ENCODE measurements at regions not wholly inside any gene's neighbourhood (a gene's known extent, or its start where the extent isn't known, plus 50 kb on each side); places are given as distances from the start of the nearest gene placed in this dataset.

- no peak overlapping the region for H3K9ac ChIP-seq (ENCODE audit: low read length)
- no peak overlapping the region for H3K4me3 ChIP-seq (ENCODE audit: low read length)
- H3F3A ChIP-seq (ENCODE audit: insufficient read depth, low read length, poor library complexity, severe bottlenecking): no peaks in the 10 kb centered on the region
- H2AFZ ChIP-seq (ENCODE audit: low read depth, low read length): no peak overlapping the region
- H3K79me2 ChIP-seq (replicated peaks; ENCODE audit: insufficient read depth, low read length): no peaks in the 10 kb centered on the region
- H3K36me3 ChIP-seq (ENCODE audit: insufficient read depth, low read length): no peaks in the 10 kb centered on the region
- peaks cover 5% of the 10 kb centered on the region for H3K27me3 ChIP-seq (ENCODE audit: insufficient read depth, low read depth, low read length)
- H3K9me3 ChIP-seq (ENCODE audit: low read length): peaks cover 4% of the 10 kb centered on the region
- H3K4me2 ChIP-seq (ENCODE audit: low read length): no peak overlapping the region
- H4K20me1 ChIP-seq (ENCODE audit: insufficient read depth): no peaks in the 10 kb centered on the region
- H3K27ac ChIP-seq (ENCODE audit: low read length): no peak overlapping the region
- no peak for TF ChIP-seq MXI1 (conservative IDR thresholded peaks at IDR 0.05; ENCODE audit: poor library complexity, severe bottlenecking)
- TF ChIP-seq TAF1 (IDR thresholded peaks at IDR 0.05; ENCODE audit: low read depth): no peak
- no peak for TF ChIP-seq RAD21 (conservative IDR thresholded peaks at IDR 0.05)
- no peak for TF ChIP-seq SMC3 (conservative IDR thresholded peaks at IDR 0.05; ENCODE audit: poor library complexity)
- TF ChIP-seq, protein P1, sequence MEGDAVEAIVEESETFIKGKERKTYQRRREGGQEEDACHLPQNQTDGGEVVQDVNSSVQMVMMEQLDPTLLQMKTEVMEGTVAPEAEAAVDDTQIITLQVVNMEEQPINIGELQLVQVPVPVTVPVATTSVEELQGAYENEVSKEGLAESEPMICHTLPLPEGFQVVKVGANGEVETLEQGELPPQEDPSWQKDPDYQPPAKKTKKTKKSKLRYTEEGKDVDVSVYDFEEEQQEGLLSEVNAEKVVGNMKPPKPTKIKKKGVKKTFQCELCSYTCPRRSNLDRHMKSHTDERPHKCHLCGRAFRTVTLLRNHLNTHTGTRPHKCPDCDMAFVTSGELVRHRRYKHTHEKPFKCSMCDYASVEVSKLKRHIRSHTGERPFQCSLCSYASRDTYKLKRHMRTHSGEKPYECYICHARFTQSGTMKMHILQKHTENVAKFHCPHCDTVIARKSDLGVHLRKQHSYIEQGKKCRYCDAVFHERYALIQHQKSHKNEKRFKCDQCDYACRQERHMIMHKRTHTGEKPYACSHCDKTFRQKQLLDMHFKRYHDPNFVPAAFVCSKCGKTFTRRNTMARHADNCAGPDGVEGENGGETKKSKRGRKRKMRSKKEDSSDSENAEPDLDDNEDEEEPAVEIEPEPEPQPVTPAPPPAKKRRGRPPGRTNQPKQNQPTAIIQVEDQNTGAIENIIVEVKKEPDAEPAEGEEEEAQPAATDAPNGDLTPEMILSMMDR (IDR thresholded peaks at IDR 0.05; ENCODE audit: poor library complexity, severe bottlenecking): no peak
- no peak for TF ChIP-seq POLR2AphosphoS5 (IDR thresholded peaks at IDR 0.05)
- no peak for TF ChIP-seq EZH2 (IDR thresholded peaks at IDR 0.05; ENCODE audit: borderline replicate concordance, insufficient read depth, low read length, poor library complexity, severe bottlenecking)
- TF ChIP-seq REST (IDR thresholded peaks at IDR 0.05; ENCODE audit: borderline replicate concordance): no peak
- no peak for TF ChIP-seq EP300 (conservative IDR thresholded peaks at IDR 0.05; ENCODE audit: poor library complexity, severe bottlenecking)
- H3K9me2 ChIP-seq (ENCODE audit: insufficient read depth, low read length): no peaks in the 10 kb centered on the region
Measured at GRCh38 chr16:54620197-54620596, 310.5 kb upstream of the IRX5 start.

DNA sequence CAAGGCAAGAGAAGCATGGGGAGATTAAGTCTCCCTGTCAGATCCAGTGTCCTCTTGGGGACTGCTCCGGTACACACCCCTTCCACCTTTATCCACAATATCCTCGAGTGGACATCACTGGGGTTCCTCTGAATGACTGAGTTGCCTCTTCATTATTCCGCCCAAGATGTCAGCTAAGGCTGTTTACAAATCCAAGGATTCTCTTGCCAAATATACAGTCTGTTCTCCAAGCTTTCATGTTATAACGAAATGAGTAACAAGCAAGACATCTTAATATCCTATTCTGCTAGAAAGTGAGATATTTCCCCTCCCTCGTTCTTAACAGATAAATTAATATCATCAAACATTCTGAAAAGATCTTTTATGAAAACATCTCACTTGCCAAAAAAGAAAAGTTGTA, 314.1 kb upstream of the IRX5 start:
- Histone ChIP-seq H3K9me3 (ENCODE audit: low read length) (peaks cover 4% of the 10 kb centered on the region), H3K36me3 (ENCODE audit: insufficient read depth, low read length) (no peaks in the 10 kb centered on the region), H3K79me2 (replicated peaks; ENCODE audit: insufficient read depth, low read length) (no peaks in the 10 kb centered on the region), H3K4me3 (ENCODE audit: low read length) (no peak overlapping the region), H2AFZ (ENCODE audit: low read depth, low read length) (no peak overlapping the region), H3K9me2 (ENCODE audit: insufficient read depth, low read length) (no peaks in the 10 kb centered on the region), H3F3A (ENCODE audit: insufficient read depth, low read length, poor library complexity, severe bottlenecking) (no peaks in the 10 kb centered on the region), H3K4me2 (ENCODE audit: low read length) (no peak overlapping the region), H3K27ac (ENCODE audit: low read length) (no peak overlapping the region), H3K9ac (ENCODE audit: low read length) (no peak overlapping the region), H4K20me1 (ENCODE audit: insufficient read depth) (no peaks in the 10 kb centered on the region), H3K27me3 (ENCODE audit: insufficient read depth, low read depth, low read length) (peaks cover 5% of the 10 kb centered on the region)
- TF ChIP-seq, protein P1 (IDR thresholded peaks at IDR 0.05; ENCODE audit: poor library complexity, severe bottlenecking): no peak
- TF ChIP-seq REST (IDR thresholded peaks at IDR 0.05; ENCODE audit: borderline replicate concordance): no peak
- no peak for TF ChIP-seq POLR2AphosphoS5 (IDR thresholded peaks at IDR 0.05)
- no peak for TF ChIP-seq TAF1 (IDR thresholded peaks at IDR 0.05; ENCODE audit: low read depth)
- no peak for TF ChIP-seq SMC3 (conservative IDR thresholded peaks at IDR 0.05; ENCODE audit: poor library complexity)
- no peak for TF ChIP-seq EP300 (conservative IDR thresholded peaks at IDR 0.05; ENCODE audit: poor library complexity, severe bottlenecking)
- TF ChIP-seq EZH2 (IDR thresholded peaks at IDR 0.05; ENCODE audit: borderline replicate concordance, insufficient read depth, low read length, poor library complexity, severe bottlenecking): no peak
- TF ChIP-seq MXI1 (conservative IDR thresholded peaks at IDR 0.05; ENCODE audit: poor library complexity, severe bottlenecking): no peak
- TF ChIP-seq RAD21 (conservative IDR thresholded peaks at IDR 0.05): no peak
